ENCODE measurements at regions not wholly inside any gene's neighbourhood (a gene's known extent, or its start where the extent isn't known, plus 50 kb on each side); places are given as distances from the start of the nearest gene placed in this dataset.

DNA sequence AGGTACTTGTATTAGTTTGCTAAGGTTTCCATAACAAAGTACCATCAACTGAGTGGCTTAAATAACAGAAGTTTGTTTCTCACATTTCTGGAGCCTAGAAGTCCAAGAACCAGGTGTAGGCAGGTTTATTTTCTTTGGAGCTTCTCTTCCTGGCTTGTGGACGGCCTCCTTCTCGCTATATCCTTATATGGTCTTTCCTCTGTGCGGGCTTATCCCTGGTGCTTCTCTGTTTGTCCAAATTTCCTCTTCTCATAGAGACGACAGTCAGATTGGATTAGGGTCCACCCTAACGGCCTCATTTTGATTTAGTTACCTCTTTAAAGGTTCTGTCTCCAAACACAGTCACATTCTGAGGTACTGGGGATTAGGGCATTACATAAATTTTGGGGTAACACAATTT, 88.3 kb downstream of the RMI1 start:
- TF ChIP-seq, protein P1, sequence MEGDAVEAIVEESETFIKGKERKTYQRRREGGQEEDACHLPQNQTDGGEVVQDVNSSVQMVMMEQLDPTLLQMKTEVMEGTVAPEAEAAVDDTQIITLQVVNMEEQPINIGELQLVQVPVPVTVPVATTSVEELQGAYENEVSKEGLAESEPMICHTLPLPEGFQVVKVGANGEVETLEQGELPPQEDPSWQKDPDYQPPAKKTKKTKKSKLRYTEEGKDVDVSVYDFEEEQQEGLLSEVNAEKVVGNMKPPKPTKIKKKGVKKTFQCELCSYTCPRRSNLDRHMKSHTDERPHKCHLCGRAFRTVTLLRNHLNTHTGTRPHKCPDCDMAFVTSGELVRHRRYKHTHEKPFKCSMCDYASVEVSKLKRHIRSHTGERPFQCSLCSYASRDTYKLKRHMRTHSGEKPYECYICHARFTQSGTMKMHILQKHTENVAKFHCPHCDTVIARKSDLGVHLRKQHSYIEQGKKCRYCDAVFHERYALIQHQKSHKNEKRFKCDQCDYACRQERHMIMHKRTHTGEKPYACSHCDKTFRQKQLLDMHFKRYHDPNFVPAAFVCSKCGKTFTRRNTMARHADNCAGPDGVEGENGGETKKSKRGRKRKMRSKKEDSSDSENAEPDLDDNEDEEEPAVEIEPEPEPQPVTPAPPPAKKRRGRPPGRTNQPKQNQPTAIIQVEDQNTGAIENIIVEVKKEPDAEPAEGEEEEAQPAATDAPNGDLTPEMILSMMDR (IDR thresholded peaks at IDR 0.05): no peak
- TF ChIP-seq POLR2A (IDR thresholded peaks at IDR 0.05): no peak
